Nephron (organoid): ENCODE measurements at regions not wholly inside any gene's neighbourhood (a gene's known extent, or its start where the extent isn't known, plus 50 kb on each side); places are given as distances from the start of the nearest gene placed in this dataset.

ENCODE experiments used
- H3K27ac Mint-ChIP-seq, 3 experiments: 2 replicates each; pipeline ENCODE4 v1.8.0; 2020; ENCODE audit warnings: mixed read lengths in 3 of 3, mild to moderate bottlenecking in 2 of 3, moderate library complexity in 1 of 3
- H3K27me3 Mint-ChIP-seq: 2 replicates; pipeline ENCODE4 v1.8.0; 2021; ENCODE audit warnings: low read depth, mild to moderate bottlenecking, moderate library complexity, mixed read lengths
- H3K36me3 Mint-ChIP-seq: 2 replicates; pipeline ENCODE4 v1.8.0; 2020; ENCODE audit warnings: low read depth, mixed read lengths
- H3K4me1 Mint-ChIP-seq: 2 replicates; pipeline ENCODE4 v1.8.0; 2020; ENCODE audit warnings: mixed read lengths
- H3K4me3 Mint-ChIP-seq, 3 experiments: 2 replicates each; pipeline ENCODE4 v1.8.0; 2020; ENCODE audit warnings: mild to moderate bottlenecking in 3 of 3, mixed read lengths in 3 of 3, moderate library complexity in 2 of 3
- H3K9me3 Mint-ChIP-seq: 2 replicates; pipeline ENCODE4 v1.8.0; 2020; ENCODE audit warnings: mixed read lengths
- TF ChIP-seq, protein P1 (sequence below), 3 experiments: fragments of 200-600 bp; sonication (generic); IDR thresholded peaks; one replicate each; pipeline ENCODE4 v1.5.0; 2021; ENCODE audit warnings: antibody characterized with exemption in 3 of 3; ENCODE audit not compliant: unreplicated experiment in 3 of 3

DNA sequence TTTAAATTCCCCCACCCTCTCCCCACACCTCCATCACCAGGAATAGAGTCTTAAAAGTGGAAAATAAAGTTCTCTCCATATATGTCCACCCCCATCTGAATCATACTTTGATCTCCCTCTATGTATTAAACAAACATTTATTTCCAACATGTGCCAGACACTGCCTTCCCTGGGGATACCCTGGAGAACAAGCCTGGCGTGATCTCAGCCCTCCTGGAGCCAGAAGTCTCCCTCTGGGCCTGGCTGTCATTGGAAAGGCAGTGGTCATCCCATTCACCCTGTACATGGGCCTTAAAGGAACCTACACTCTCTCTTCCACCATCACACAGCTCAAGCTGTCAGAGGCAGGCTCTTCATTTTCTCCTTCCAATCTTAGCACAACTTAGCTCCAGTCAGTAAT lies 143.6 kb downstream of the EMP1 start:
- no peaks in the 10 kb centered on the region for H3K36me3 Mint-ChIP-seq
- TF ChIP-seq, protein P1, sequence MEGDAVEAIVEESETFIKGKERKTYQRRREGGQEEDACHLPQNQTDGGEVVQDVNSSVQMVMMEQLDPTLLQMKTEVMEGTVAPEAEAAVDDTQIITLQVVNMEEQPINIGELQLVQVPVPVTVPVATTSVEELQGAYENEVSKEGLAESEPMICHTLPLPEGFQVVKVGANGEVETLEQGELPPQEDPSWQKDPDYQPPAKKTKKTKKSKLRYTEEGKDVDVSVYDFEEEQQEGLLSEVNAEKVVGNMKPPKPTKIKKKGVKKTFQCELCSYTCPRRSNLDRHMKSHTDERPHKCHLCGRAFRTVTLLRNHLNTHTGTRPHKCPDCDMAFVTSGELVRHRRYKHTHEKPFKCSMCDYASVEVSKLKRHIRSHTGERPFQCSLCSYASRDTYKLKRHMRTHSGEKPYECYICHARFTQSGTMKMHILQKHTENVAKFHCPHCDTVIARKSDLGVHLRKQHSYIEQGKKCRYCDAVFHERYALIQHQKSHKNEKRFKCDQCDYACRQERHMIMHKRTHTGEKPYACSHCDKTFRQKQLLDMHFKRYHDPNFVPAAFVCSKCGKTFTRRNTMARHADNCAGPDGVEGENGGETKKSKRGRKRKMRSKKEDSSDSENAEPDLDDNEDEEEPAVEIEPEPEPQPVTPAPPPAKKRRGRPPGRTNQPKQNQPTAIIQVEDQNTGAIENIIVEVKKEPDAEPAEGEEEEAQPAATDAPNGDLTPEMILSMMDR (IDR thresholded peaks at IDR 0.05; ENCODE audit: unreplicated experiment in 3 of 3): no peak
- H3K4me3 Mint-ChIP-seq: no peak overlapping the region
- no peaks in the 10 kb centered on the region for H3K9me3 Mint-ChIP-seq
- no peaks in the 10 kb centered on the region for H3K4me1 Mint-ChIP-seq
- H3K27ac Mint-ChIP-seq: no peak overlapping the region
- peaks cover 6% of the 10 kb centered on the region for H3K27me3 Mint-ChIP-seq

DNA sequence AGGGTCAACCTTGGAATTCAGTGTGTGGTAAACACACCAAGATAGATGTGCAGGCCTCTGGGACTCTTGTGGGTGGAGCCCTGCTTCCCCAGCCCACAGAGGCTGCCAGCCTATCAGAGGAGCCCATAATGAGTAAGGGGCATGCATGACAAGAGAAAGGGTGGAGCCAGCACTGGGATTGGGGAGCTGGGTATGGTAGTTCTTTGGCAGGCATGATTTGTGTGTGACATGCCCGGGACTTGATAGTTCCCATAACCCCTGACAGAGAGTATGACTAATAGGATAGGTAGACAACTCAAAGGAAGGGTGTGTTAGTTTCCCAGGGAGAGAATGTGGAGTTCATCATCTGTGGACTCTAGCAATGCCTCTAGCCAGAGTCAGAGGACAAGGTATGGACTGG lies 143.0 kb downstream of the EMP1 start:
- Mint-ChIP-seq H3K4me1 (no peaks in the 10 kb centered on the region), H3K36me3 (no peaks in the 10 kb centered on the region), H3K4me3 (no peak overlapping the region), H3K9me3 (no peaks in the 10 kb centered on the region), H3K27me3 (peaks cover 6% of the 10 kb centered on the region), H3K27ac (no peak overlapping the region)
- TF ChIP-seq, protein P1 (IDR thresholded peaks at IDR 0.05; ENCODE audit: unreplicated experiment in 3 of 3): no peak

DNA sequence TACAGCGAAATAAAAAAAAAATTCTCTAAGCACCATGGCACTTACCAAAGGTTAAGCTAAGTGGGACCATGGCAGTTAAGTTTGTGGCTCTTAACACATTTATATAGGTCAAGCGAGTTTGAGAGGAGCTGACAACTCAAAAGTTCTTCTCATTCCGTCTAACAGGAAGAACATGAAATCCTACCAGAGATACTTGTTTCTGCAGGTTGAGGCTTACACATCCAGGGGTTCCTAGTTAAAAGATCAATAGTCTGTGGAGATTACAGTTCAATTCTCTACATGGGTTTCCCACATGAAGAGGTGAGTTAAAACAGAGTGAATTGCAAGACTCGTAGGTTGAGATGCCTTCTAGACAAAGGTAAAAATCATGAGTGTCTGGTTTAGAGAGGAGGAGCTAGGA lies 142.6 kb downstream of the EMP1 start:
- no peaks in the 10 kb centered on the region for H3K4me1 Mint-ChIP-seq
- H3K4me3 Mint-ChIP-seq: no peak overlapping the region

DNA sequence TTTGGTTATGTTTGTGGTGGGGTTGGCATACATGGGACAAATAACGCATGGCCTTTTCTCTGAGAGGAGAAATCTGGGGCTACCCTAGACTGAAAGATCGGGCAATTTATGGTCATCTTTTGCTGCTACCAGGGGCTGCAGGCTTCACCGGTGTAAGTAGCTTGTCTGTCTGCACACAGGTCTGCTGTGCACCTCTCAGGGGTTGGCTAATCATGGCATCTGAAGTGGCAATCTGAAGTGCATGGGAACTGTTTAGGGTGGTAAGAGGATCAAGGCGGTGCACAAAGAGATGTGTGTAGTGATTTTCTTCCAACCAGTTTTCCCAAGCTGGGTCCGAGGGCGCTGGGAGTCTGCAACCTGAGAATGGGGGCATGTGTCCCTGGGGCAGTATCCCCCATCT lies 141.3 kb downstream of the EMP1 start:
- Mint-ChIP-seq H3K36me3 (no peaks in the 10 kb centered on the region), H3K4me3 (no peak overlapping the region), H3K27me3 (peaks cover 9% of the 10 kb centered on the region), H3K9me3 (no peaks in the 10 kb centered on the region), H3K4me1 (no peaks in the 10 kb centered on the region), H3K27ac (no peak overlapping the region)
- TF ChIP-seq, protein P1 (IDR thresholded peaks at IDR 0.05; ENCODE audit: unreplicated experiment in 3 of 3): no peak

More for the DNA sequence above, 142.6 kb downstream of the EMP1 start:
- Mint-ChIP-seq H3K36me3 (no peaks in the 10 kb centered on the region), H3K27ac (no peak overlapping the region), H3K27me3 (peaks cover 7% of the 10 kb centered on the region), H3K9me3 (no peaks in the 10 kb centered on the region)
- TF ChIP-seq, protein P1 (IDR thresholded peaks at IDR 0.05; ENCODE audit: unreplicated experiment in 3 of 3): no peak

DNA sequence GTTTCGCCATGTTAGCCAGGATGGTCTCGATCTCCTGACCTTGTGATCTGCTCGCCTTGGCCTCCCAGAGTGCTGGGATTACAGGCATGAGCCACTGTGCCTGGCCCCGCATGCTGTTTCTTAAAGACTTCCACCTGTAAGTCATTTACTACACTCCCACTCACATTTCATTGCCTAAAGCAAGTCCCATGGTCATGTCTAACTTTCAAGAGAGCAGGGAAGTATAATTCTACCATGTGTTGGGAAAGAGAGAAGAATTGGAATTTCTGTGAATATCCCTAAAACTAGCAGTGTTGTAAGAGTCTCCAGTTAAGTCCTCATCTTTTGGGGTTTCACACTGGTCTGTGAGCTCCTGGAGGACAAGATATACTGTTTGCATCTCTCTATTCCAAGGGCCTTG lies 139.7 kb downstream of the EMP1 start:
- Mint-ChIP-seq H3K27me3 (peaks cover 9% of the 10 kb centered on the region), H3K4me3 (no peak overlapping the region), H3K4me1 (no peaks in the 10 kb centered on the region), H3K9me3 (peaks cover 7% of the 10 kb centered on the region), H3K27ac (no peak overlapping the region), H3K36me3 (no peaks in the 10 kb centered on the region)
- TF ChIP-seq, protein P1 (IDR thresholded peaks at IDR 0.05; ENCODE audit: unreplicated experiment in 3 of 3): no peak

DNA sequence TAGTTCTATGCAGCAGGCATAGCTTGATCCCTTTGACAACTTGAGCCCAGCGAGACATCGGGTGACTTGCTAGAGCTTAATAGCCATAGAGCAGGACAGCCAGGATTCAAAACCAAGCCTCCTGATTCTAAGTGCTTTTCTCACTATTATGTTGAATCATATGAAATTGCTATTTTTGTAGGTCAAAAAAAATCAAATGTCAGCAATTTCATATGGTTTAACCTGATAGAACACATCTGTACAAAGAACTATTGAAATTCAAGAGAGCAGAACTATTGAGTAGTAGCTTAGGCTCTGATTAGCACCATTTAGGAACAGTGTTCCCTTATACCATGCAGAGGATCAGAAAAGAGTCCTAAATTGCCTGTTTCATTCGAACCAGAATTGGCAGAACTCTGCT lies 132.0 kb downstream of the EMP1 start:
- TF ChIP-seq, protein P1 (IDR thresholded peaks at IDR 0.05; ENCODE audit: unreplicated experiment in 3 of 3): no peak
- Mint-ChIP-seq H3K27ac (no peak overlapping the region), H3K4me3 (no peak overlapping the region), H3K27me3 (no peaks in the 10 kb centered on the region), H3K4me1 (no peaks in the 10 kb centered on the region), H3K9me3 (peaks cover 21% of the 10 kb centered on the region), H3K36me3 (no peaks in the 10 kb centered on the region)
